ENCODE measurements at regions not wholly inside any gene's neighbourhood (a gene's known extent, or its start where the extent isn't known, plus 50 kb on each side); places are given as distances from the start of the nearest gene placed in this dataset.

GRCh38 chr18:31227497-31228229 is 65.0 kb upstream of the DSC1 start (continued):
- no peak for TF ChIP-seq EP300 (IDR thresholded peaks at IDR 0.05; ENCODE audit: borderline replicate concordance in 1 of 2, low read depth in 2 of 2, low read length in 2 of 2)
- TF ChIP-seq TEAD4 (IDR thresholded peaks at IDR 0.05; ENCODE audit: low read depth, low read length) = no peak
- TF ChIP-seq RFX5 (IDR thresholded peaks at IDR 0.05; ENCODE audit: borderline replicate concordance, low read depth, low read length) = no peak
- no peak for TF ChIP-seq RXRA (IDR thresholded peaks at IDR 0.05; ENCODE audit: insufficient read depth, low read depth, low read length)
- no peak for TF ChIP-seq SUZ12 (IDR thresholded peaks at IDR 0.05; ENCODE audit: low read length)
- no peak for TF ChIP-seq JUN (IDR thresholded peaks at IDR 0.05; ENCODE audit: low read depth, low read length)

Measured in H1 (cell line).